Gastrocnemius medialis (tissue), 4 donors: ENCODE measurements at regions not wholly inside any gene's neighbourhood (a gene's known extent, or its start where the extent isn't known, plus 50 kb on each side); places are given as distances from the start of the nearest gene placed in this dataset.

Experiments used
- POLR2A ChIP-seq, 2 donors: fragments of 450-650 bp; IDR thresholded peaks; one replicate each; pipeline ENCODE4 v1.6.1; 2017; ENCODE audit warnings: antibody characterized with exemption in 2 of 2, mild to moderate bottlenecking in 2 of 2, moderate library complexity in 2 of 2
- TF ChIP-seq, protein P1 (sequence below), 5 experiments: fragments of 450-650 bp in 3 of 5; fragments of 200-600 bp in 2 of 5; sonication (generic) in 2 of 5; IDR thresholded peaks in 4 of 5; conservative IDR thresholded peaks in 1 of 5; 1 replicate in 4 of 5; 2 replicates in 1 of 5; pipeline ENCODE4 v1.5.1; 2016 to 2019; ENCODE audit warnings: antibody characterized with exemption in 5 of 5, mild to moderate bottlenecking in 3 of 5, moderate library complexity in 3 of 5

GRCh38 chr1:67612788-67613241, 72.2 kb upstream of the GADD45A start:
- TF ChIP-seq, protein P1, sequence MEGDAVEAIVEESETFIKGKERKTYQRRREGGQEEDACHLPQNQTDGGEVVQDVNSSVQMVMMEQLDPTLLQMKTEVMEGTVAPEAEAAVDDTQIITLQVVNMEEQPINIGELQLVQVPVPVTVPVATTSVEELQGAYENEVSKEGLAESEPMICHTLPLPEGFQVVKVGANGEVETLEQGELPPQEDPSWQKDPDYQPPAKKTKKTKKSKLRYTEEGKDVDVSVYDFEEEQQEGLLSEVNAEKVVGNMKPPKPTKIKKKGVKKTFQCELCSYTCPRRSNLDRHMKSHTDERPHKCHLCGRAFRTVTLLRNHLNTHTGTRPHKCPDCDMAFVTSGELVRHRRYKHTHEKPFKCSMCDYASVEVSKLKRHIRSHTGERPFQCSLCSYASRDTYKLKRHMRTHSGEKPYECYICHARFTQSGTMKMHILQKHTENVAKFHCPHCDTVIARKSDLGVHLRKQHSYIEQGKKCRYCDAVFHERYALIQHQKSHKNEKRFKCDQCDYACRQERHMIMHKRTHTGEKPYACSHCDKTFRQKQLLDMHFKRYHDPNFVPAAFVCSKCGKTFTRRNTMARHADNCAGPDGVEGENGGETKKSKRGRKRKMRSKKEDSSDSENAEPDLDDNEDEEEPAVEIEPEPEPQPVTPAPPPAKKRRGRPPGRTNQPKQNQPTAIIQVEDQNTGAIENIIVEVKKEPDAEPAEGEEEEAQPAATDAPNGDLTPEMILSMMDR (IDR thresholded peaks at IDR 0.05 in 4 of 5, conservative IDR thresholded peaks at IDR 0.05 in 1 of 5), result no peak
- TF ChIP-seq POLR2A (IDR thresholded peaks at IDR 0.05), result no peak
